ENCODE measurements at regions not wholly inside any gene's neighbourhood (a gene's known extent, or its start where the extent isn't known, plus 50 kb on each side); places are given as distances from the start of the nearest gene placed in this dataset.

DNA sequence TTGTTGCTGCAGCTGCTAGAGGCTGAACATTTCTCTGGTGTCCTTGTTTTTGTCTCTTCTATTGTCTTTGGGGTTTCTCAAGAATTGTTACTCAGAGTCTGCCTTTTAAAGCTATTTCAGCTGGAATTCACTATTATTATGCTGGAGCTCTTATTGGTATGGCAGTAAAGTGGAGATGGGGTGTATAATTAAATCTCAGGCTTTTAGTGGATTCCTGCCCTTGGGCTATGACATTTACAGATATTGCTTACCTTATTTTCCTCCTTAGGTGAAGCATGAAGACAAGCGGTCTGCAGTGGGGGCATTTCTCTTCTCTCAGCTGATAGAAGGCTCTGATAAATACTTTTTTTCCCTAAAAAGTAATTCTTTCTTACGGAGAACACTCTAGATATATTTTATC is 1656.6 kb upstream of the IGFBP7 start:
- Mint-ChIP-seq H3K4me1 (no peaks in the 10 kb centered on the region), H3K36me3 (ENCODE audit: low read depth) (no peaks in the 10 kb centered on the region), H3K27me3 (ENCODE audit: low read depth) (no peaks in the 10 kb centered on the region), H3K4me3 (no peak overlapping the region), H3K27ac (no peak overlapping the region), H3K9me3 (no peaks in the 10 kb centered on the region)
- TF ChIP-seq, protein P1, sequence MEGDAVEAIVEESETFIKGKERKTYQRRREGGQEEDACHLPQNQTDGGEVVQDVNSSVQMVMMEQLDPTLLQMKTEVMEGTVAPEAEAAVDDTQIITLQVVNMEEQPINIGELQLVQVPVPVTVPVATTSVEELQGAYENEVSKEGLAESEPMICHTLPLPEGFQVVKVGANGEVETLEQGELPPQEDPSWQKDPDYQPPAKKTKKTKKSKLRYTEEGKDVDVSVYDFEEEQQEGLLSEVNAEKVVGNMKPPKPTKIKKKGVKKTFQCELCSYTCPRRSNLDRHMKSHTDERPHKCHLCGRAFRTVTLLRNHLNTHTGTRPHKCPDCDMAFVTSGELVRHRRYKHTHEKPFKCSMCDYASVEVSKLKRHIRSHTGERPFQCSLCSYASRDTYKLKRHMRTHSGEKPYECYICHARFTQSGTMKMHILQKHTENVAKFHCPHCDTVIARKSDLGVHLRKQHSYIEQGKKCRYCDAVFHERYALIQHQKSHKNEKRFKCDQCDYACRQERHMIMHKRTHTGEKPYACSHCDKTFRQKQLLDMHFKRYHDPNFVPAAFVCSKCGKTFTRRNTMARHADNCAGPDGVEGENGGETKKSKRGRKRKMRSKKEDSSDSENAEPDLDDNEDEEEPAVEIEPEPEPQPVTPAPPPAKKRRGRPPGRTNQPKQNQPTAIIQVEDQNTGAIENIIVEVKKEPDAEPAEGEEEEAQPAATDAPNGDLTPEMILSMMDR (IDR thresholded peaks at IDR 0.05; ENCODE audit: unreplicated experiment in 3 of 3), result no peak

DNA sequence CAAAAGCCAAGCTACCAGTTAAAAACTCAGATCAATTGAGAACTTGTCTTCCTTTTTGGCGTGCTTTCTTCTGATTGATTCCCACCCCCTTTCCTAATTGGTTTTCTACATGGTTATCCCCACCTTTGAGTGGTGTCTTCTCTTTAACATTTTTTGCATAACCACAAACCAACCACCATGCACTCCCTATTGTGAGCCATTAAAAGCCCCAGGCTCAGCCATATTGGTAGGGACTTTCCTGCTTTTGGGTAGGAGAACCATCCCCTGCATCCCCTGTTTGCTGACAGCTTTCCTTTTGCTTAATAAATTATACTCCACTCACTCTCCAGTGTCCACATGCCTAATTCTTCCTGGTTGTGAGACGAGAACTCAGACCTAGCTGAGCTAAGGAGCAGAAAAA is 1651.4 kb upstream of the IGFBP7 start:
- Mint-ChIP-seq H3K27me3 (ENCODE audit: low read depth) (no peaks in the 10 kb centered on the region), H3K27ac (no peak overlapping the region), H3K9me3 (no peaks in the 10 kb centered on the region), H3K36me3 (ENCODE audit: low read depth) (no peaks in the 10 kb centered on the region), H3K4me1 (no peaks in the 10 kb centered on the region), H3K4me3 (no peak overlapping the region)
- TF ChIP-seq, protein P1 (IDR thresholded peaks at IDR 0.05; ENCODE audit: unreplicated experiment in 3 of 3), result no peak

DNA sequence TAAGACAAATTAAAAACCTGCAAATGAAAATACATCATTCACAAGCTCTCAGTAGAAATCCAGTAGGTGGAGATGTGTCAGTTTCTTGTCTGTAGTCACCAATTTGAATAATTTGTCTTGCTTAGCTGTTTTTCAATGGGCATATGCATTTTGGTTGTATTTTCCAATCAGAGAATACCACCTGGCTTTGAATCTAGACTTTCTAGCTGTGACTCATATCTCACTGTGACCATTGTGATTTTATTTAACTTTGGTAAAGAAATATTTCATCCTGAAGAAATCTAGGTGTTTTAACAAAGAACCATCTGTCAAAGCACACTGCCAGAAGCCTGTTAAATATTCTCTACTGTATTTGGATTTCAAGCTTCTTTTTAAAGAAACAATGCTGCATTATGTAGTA is 1650.6 kb upstream of the IGFBP7 start:
- Mint-ChIP-seq H3K36me3 (ENCODE audit: low read depth) (no peaks in the 10 kb centered on the region), H3K4me1 (no peaks in the 10 kb centered on the region), H3K27me3 (ENCODE audit: low read depth) (no peaks in the 10 kb centered on the region), H3K4me3 (no peak overlapping the region), H3K9me3 (no peaks in the 10 kb centered on the region), H3K27ac (no peak overlapping the region)
- TF ChIP-seq, protein P1 (IDR thresholded peaks at IDR 0.05; ENCODE audit: unreplicated experiment in 3 of 3), result no peak

DNA sequence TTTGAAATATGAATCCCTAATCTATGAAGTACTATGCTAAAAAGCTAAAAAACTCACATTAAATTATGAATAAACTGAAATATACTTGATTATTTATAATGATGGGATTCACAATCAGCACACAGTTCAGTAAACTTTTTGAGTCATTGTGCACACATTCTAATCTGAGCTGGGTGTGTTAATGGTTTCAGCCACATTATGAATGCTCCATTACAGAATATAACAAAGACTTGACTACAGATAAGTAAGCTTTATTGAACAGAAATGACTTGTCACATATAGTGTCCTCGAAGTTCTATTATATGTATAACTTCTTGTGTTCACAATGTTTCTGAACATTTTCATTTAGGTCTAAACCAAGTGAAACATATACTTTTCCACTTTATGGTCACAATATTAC is 1649.9 kb upstream of the IGFBP7 start:
- Mint-ChIP-seq H3K4me3 (no peak overlapping the region), H3K4me1 (no peaks in the 10 kb centered on the region), H3K27me3 (ENCODE audit: low read depth) (no peaks in the 10 kb centered on the region), H3K27ac (no peak overlapping the region), H3K9me3 (no peaks in the 10 kb centered on the region), H3K36me3 (ENCODE audit: low read depth) (no peaks in the 10 kb centered on the region)
- TF ChIP-seq, protein P1 (IDR thresholded peaks at IDR 0.05; ENCODE audit: unreplicated experiment in 3 of 3), result no peak

DNA sequence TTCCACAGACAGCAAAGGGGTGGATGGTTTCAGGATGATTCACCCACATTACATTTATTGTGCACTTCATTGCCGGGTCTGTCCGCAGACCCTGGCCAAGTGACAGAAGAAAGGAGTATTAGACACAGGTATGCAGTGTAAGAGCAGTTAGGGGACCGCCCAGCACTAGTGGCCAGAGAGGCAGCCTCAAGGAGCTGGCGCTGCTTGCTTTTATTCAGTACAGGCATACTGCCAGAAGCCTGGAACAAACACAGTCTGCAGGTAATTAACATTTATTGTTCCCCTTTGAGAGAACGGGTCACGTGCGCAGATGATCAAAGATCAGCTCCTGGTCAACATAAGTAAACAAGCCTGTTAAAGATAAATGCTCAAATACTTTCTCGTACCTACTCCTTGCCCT is 1639.0 kb upstream of the IGFBP7 start:
- no peaks in the 10 kb centered on the region for H3K27me3 Mint-ChIP-seq (ENCODE audit: low read depth)
- no peak overlapping the region for H3K4me3 Mint-ChIP-seq
- no peaks in the 10 kb centered on the region for H3K9me3 Mint-ChIP-seq
- H3K27ac Mint-ChIP-seq, result no peak overlapping the region
- TF ChIP-seq, protein P1 (IDR thresholded peaks at IDR 0.05; ENCODE audit: unreplicated experiment in 3 of 3), result no peak
- H3K36me3 Mint-ChIP-seq (ENCODE audit: low read depth), result no peaks in the 10 kb centered on the region
- no peaks in the 10 kb centered on the region for H3K4me1 Mint-ChIP-seq

DNA sequence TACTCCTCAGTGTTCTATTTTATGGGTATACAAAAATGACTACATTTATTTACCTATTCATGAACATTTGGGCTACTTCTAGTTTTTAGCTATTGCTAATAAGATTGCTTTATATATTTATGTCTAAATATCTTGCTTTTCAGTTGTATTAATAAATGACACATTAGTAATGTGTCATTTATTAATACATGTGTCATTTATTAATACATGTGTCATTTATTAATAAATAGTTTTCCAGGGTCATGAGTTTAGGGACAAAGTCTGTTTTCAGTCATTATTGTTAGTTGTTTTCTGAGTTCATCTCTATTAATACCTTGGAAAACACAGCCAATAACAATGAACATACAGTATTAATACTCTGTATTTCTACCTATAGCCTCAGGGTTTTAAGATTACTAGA is 1630.7 kb upstream of the IGFBP7 start:
- Mint-ChIP-seq H3K9me3 (no peaks in the 10 kb centered on the region), H3K4me3 (no peak overlapping the region), H3K36me3 (ENCODE audit: low read depth) (no peaks in the 10 kb centered on the region), H3K27ac (no peak overlapping the region), H3K27me3 (ENCODE audit: low read depth) (no peaks in the 10 kb centered on the region), H3K4me1 (no peaks in the 10 kb centered on the region)
- TF ChIP-seq, protein P1 (IDR thresholded peaks at IDR 0.05; ENCODE audit: unreplicated experiment in 3 of 3), result no peak
